ENCODE measurements at regions not wholly inside any gene's neighbourhood (a gene's known extent, or its start where the extent isn't known, plus 50 kb on each side); places are given as distances from the start of the nearest gene placed in this dataset.

- TF ChIP-seq, protein P1, sequence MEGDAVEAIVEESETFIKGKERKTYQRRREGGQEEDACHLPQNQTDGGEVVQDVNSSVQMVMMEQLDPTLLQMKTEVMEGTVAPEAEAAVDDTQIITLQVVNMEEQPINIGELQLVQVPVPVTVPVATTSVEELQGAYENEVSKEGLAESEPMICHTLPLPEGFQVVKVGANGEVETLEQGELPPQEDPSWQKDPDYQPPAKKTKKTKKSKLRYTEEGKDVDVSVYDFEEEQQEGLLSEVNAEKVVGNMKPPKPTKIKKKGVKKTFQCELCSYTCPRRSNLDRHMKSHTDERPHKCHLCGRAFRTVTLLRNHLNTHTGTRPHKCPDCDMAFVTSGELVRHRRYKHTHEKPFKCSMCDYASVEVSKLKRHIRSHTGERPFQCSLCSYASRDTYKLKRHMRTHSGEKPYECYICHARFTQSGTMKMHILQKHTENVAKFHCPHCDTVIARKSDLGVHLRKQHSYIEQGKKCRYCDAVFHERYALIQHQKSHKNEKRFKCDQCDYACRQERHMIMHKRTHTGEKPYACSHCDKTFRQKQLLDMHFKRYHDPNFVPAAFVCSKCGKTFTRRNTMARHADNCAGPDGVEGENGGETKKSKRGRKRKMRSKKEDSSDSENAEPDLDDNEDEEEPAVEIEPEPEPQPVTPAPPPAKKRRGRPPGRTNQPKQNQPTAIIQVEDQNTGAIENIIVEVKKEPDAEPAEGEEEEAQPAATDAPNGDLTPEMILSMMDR (IDR thresholded peaks at IDR 0.05), result no peak
- TF ChIP-seq POLR2A (IDR thresholded peaks at IDR 0.05), result no peak
Measured at GRCh38 chr10:130461631-130462030, 325.4 kb downstream of the GLRX3 start.
